MCF 10A (cell line): ENCODE measurements at regions not wholly inside any gene's neighbourhood (a gene's known extent, or its start where the extent isn't known, plus 50 kb on each side); places are given as distances from the start of the nearest gene placed in this dataset.

ENCODE experiments used
- BruUV-seq: library from RNA; stranded (reverse); fragments of 400-500 nt; replicated peaks from 2 replicates; lab custom pipeline; 2021; lab: Mats Ljungman, UMichigan
- CTCF ChIA-PET: fragments of 300-600 bp; sonication (Branson Sonifier 250); formaldehyde crosslinking; extraction: SDS; loops from one replicate; lab custom pipeline; 2021; ENCODE audit warnings: antibody characterized with exemption, inconsistent platforms; lab: Yijun Ruan, JAX
- POLR2A ChIA-PET: fragments of 300-600, 350-650 bp; sonication (Branson Sonifier 250); formaldehyde crosslinking; extraction: SDS; loops from one replicate; lab custom pipeline; 2020; ENCODE audit warnings: antibody characterized with exemption, inconsistent platforms; lab: Yijun Ruan, JAX
- DNase-seq: peaks from one replicate; pipeline ENCODE4 v3.0.0-alpha.2; 2018; ENCODE audit not compliant: unreplicated experiment
- H3K27ac Mint-ChIP-seq: one replicate; pipeline ENCODE4 v1.8.0; 2022; ENCODE audit warnings: mild to moderate bottlenecking, low read depth, mixed read lengths; ENCODE audit not compliant: unreplicated experiment
- H3K27me3 Mint-ChIP-seq: one replicate; pipeline ENCODE4 v1.8.0; 2022; ENCODE audit warnings: mixed read lengths; ENCODE audit not compliant: insufficient read depth, unreplicated experiment
- H3K36me3 Mint-ChIP-seq: one replicate; pipeline ENCODE4 v1.8.0; 2022; ENCODE audit warnings: mild to moderate bottlenecking, moderate library complexity, mixed read lengths; ENCODE audit not compliant: insufficient read depth, unreplicated experiment
- H3K4me1 Mint-ChIP-seq: one replicate; pipeline ENCODE4 v1.8.0; 2022; ENCODE audit warnings: mixed read lengths; ENCODE audit not compliant: insufficient read depth, unreplicated experiment
- H3K4me3 Mint-ChIP-seq: one replicate; pipeline ENCODE4 v1.8.0; 2022; ENCODE audit warnings: mild to moderate bottlenecking, moderate library complexity, mixed read lengths; ENCODE audit not compliant: unreplicated experiment
- H3K9me3 Mint-ChIP-seq: one replicate; pipeline ENCODE4 v1.8.0; 2022; ENCODE audit warnings: mixed read lengths; ENCODE audit not compliant: unreplicated experiment
- CTCF ChIP-seq: fragments of 200-600 bp; IDR thresholded peaks from one replicate; pipeline ENCODE4 v1.8.0; 2022; ENCODE audit warnings: antibody characterized with exemption, mild to moderate bottlenecking; ENCODE audit not compliant: unreplicated experiment
- intact Hi-C: fragments of 100-400 bp; cut with micrococcal nuclease; formaldehyde crosslinking; loops from 2 replicates; pipeline ENCODE4 v1.14.1; 2022

- Mint-ChIP-seq H3K4me3 (no peak overlapping the region), H3K9me3 (no peaks in the 10 kb centered on the region), H3K36me3 (no peaks in the 10 kb centered on the region), H3K27me3 (no peaks in the 10 kb centered on the region), H3K4me1 (no peaks in the 10 kb centered on the region), H3K27ac (no peak overlapping the region)
- intact Hi-C loops, result no loop called here
- POLR2A ChIA-PET, result no interaction called here
- CTCF ChIA-PET, result no interaction called here
- no peak for DNase-seq
- BruUV-seq, result no TSS peak
- no peak for TF ChIP-seq CTCF
Measured at GRCh38 chr1:95475686-95476457, 241.9 kb downstream of the RWDD3 start.

GRCh38 chr1:95496307-95496706 lies 262.3 kb downstream of the RWDD3 start:
- no TSS peak for BruUV-seq
- no peaks in the 10 kb centered on the region for H3K4me1 Mint-ChIP-seq
- no peaks in the 10 kb centered on the region for H3K9me3 Mint-ChIP-seq
- H3K4me3 Mint-ChIP-seq, result no peak overlapping the region
- no peaks in the 10 kb centered on the region for H3K36me3 Mint-ChIP-seq
- POLR2A ChIA-PET, result interaction anchor here (0.7 kb wide), 1 partner anchor 514 kb away, joined by 3 read pairs; no protein-coding TSS in a partner anchor
- H3K27me3 Mint-ChIP-seq, result no peaks in the 10 kb centered on the region
- no peak for TF ChIP-seq CTCF
- CTCF ChIA-PET, result interaction anchor here (1.7 kb wide), 1 partner anchor 9 kb away, joined by 4 read pairs; no protein-coding TSS in a partner anchor
- intact Hi-C loops, result no loop called here
- no peak for DNase-seq
- no peak overlapping the region for H3K27ac Mint-ChIP-seq

- intact Hi-C loops, result no loop called here
- no peaks in the 10 kb centered on the region for H3K36me3 Mint-ChIP-seq
- H3K27me3 Mint-ChIP-seq, result no peaks in the 10 kb centered on the region
- no peak for TF ChIP-seq CTCF
- ChIA-PET POLR2A (interaction anchor here (0.7 kb wide), 1 partner anchor 514 kb away, joined by 3 read pairs; no protein-coding TSS in a partner anchor), CTCF (interaction anchor here (1.3 to 1.7 kb wide), 2 partner anchors 9 to 44 kb away, joined by 3 to 4 read pairs; no protein-coding TSS in a partner anchor)
- no peaks in the 10 kb centered on the region for H3K9me3 Mint-ChIP-seq
- no peak overlapping the region for H3K27ac Mint-ChIP-seq
- BruUV-seq, result no TSS peak
- no peaks in the 10 kb centered on the region for H3K4me1 Mint-ChIP-seq
- DNase-seq, result no peak
- H3K4me3 Mint-ChIP-seq, result no peak overlapping the region
Measured at GRCh38 chr1:95496773-95497172, 262.8 kb downstream of the RWDD3 start.

GRCh38 chr1:95497566-95497965 lies 263.6 kb downstream of the RWDD3 start:
- TF ChIP-seq CTCF, result no peak
- intact Hi-C loops, result no loop called here
- Mint-ChIP-seq H3K27me3 (no peaks in the 10 kb centered on the region), H3K36me3 (no peaks in the 10 kb centered on the region), H3K4me3 (no peak overlapping the region), H3K4me1 (no peaks in the 10 kb centered on the region), H3K27ac (no peak overlapping the region), H3K9me3 (no peaks in the 10 kb centered on the region)
- CTCF ChIA-PET, result interaction anchor here (0.7 to 1.3 kb wide), 2 partner anchors 43 to 397 kb away, joined by 3 to 4 read pairs; no protein-coding TSS in a partner anchor
- BruUV-seq, result no TSS peak
- POLR2A ChIA-PET, result no interaction called here
- no peak for DNase-seq
